Liver (tissue), 8 donors: ENCODE measurements at regions not wholly inside any gene's neighbourhood (a gene's known extent, or its start where the extent isn't known, plus 50 kb on each side); places are given as distances from the start of the nearest gene placed in this dataset.

ENCODE experiments used
- DNase-seq: peaks from one replicate; pipeline ENCODE4 v3.0.0-alpha.2; 2017; ENCODE audit warnings: low spot score
- H3K27ac ChIP-seq, 2 donors: one replicate each; pipeline ENCODE4 v1.7.0; 2013; ENCODE audit warnings: inconsistent platforms in 2 of 2, low read length in 2 of 2, control low read depth in 1 of 2, low read depth in 1 of 2, mild to moderate bottlenecking in 1 of 2
- H3K27me3 ChIP-seq, 4 donors: one replicate each; pipeline versions ENCODE4 v1.6.1 to v1.7.0; 2013; ENCODE audit warnings: low read length in 3 of 4, inconsistent platforms in 1 of 4, mild to moderate bottlenecking in 1 of 4, moderate library complexity in 1 of 4; ENCODE audit not compliant: control insufficient read depth in 4 of 4, insufficient read depth in 4 of 4
- H3K36me3 ChIP-seq, 4 donors: one replicate each; pipeline versions ENCODE4 v1.6.1 to v1.7.0; 2013; ENCODE audit warnings: low read length in 3 of 4, mild to moderate bottlenecking in 3 of 4, low read depth in 1 of 4, moderate library complexity in 1 of 4; ENCODE audit not compliant: control insufficient read depth in 4 of 4, insufficient read depth in 3 of 4
- H3K4me1 ChIP-seq, 4 donors: one replicate each; pipeline versions ENCODE4 v1.6.1 to v1.7.0; 2013; ENCODE audit warnings: low read length in 3 of 4, mild to moderate bottlenecking in 3 of 4, moderate library complexity in 1 of 4; ENCODE audit not compliant: control insufficient read depth in 4 of 4, insufficient read depth in 4 of 4
- H3K4me3 ChIP-seq, 3 donors: one replicate each; pipeline versions ENCODE4 v1.6.1 to v1.7.0; 2013; ENCODE audit warnings: low read length in 3 of 3, control low read depth in 1 of 3, low read depth in 1 of 3, mild to moderate bottlenecking in 1 of 3
- H3K9ac ChIP-seq, 2 donors: one replicate each; pipeline ENCODE4 v1.7.0; 2013; ENCODE audit warnings: low read length in 2 of 2, mild to moderate bottlenecking in 2 of 2, moderate library complexity in 2 of 2, control low read depth in 1 of 2, low read depth in 1 of 2
- H3K9me3 ChIP-seq, 4 donors: one replicate each; pipeline versions ENCODE4 v1.6.1 to v1.7.0; 2013; ENCODE audit warnings: low read length in 3 of 4; ENCODE audit not compliant: control insufficient read depth in 4 of 4
- CTCF ChIP-seq: fragments of 150-350 bp; IDR thresholded peaks from 2 replicates; pipeline ENCODE4 v1.5.1; 2017; ENCODE audit warnings: improper control_type of control experiment, low read depth, low read length; ENCODE audit not compliant: missing input control
- EGR1 ChIP-seq, 2 donors: IDR thresholded peaks; 2 replicates each; pipeline ENCODE4 v1.6.1; 2016 to 2018; ENCODE audit warnings: antibody characterized with exemption in 2 of 2, low read depth in 2 of 2
- FOXA1 ChIP-seq: IDR thresholded peaks from 2 replicates; pipeline ENCODE4 v1.6.1; 2016; ENCODE audit warnings: antibody characterized with exemption
- FOXA2 ChIP-seq: IDR thresholded peaks from 2 replicates; pipeline ENCODE4 v1.6.1; 2016; ENCODE audit warnings: antibody characterized with exemption
- GABPA ChIP-seq, 2 donors: IDR thresholded peaks in 1 of 2; conservative IDR thresholded peaks in 1 of 2; 2 replicates each; pipeline ENCODE4 v1.6.1; 2016; ENCODE audit warnings: antibody characterized with exemption in 2 of 2, mild to moderate bottlenecking in 1 of 2, moderate library complexity in 1 of 2
- HNF4A ChIP-seq, 2 donors: conservative IDR thresholded peaks; 2 replicates each; pipeline ENCODE4 v1.6.1; 2016; ENCODE audit warnings: antibody characterized with exemption in 2 of 2, mild to moderate bottlenecking in 2 of 2
- HNF4G ChIP-seq: IDR thresholded peaks from 2 replicates; pipeline ENCODE4 v1.6.1; 2016; ENCODE audit warnings: antibody characterized with exemption
- JUND ChIP-seq, 2 donors: IDR thresholded peaks; 2 replicates each; pipeline ENCODE4 v1.6.1; 2016; ENCODE audit warnings: antibody characterized with exemption in 2 of 2
- MAX ChIP-seq: IDR thresholded peaks from 2 replicates; pipeline ENCODE4 v1.6.1; 2016; ENCODE audit warnings: antibody characterized with exemption
- NR2F2 ChIP-seq: IDR thresholded peaks from 2 replicates; pipeline ENCODE4 v1.6.1; 2016; ENCODE audit warnings: antibody characterized with exemption
- RAD21 ChIP-seq, 2 donors: IDR thresholded peaks; 2 replicates each; pipeline ENCODE4 v1.6.1; 2016; ENCODE audit warnings: antibody characterized with exemption in 2 of 2, mild to moderate bottlenecking in 2 of 2
- RXRA ChIP-seq, 2 donors: IDR thresholded peaks; 2 replicates each; pipeline ENCODE4 v1.6.1; 2017 to 2018; ENCODE audit warnings: antibody characterized with exemption in 2 of 2, mild to moderate bottlenecking in 1 of 2
- SP1 ChIP-seq: IDR thresholded peaks from 2 replicates; pipeline ENCODE4 v1.6.1; 2018; ENCODE audit warnings: antibody characterized with exemption, mild to moderate bottlenecking
- TAF1 ChIP-seq: conservative IDR thresholded peaks from 2 replicates; pipeline ENCODE4 v1.6.1; 2016; ENCODE audit warnings: antibody characterized with exemption, mild to moderate bottlenecking
- YY1 ChIP-seq: IDR thresholded peaks from 2 replicates; pipeline ENCODE4 v1.6.1; 2016; ENCODE audit warnings: antibody characterized with exemption, mild to moderate bottlenecking
- ZBTB33 ChIP-seq: IDR thresholded peaks from 2 replicates; pipeline ENCODE4 v1.6.1; 2016; ENCODE audit warnings: antibody characterized with exemption
- WGBS: extraction: QIAGEN DNeasy Blood & Tissue Kit; methylation state at CpG from one replicate; pipeline ENCODE4 v1.1.7; 2013; 5-methylcytosine and 5-hydroxymethylcytosine counted together
- TF ChIP-seq, protein P1 (sequence below): IDR thresholded peaks from 2 replicates; pipeline ENCODE4 v1.6.1; 2016; ENCODE audit warnings: antibody characterized with exemption
- TF ChIP-seq, protein P2 (sequence below): IDR thresholded peaks from 2 replicates; pipeline ENCODE4 v1.6.1; 2016; ENCODE audit warnings: antibody characterized with exemption, mild to moderate bottlenecking
- donor health status: healthy.
- donor health status: healthy.
- donor health status: healthy.
- donor health status: healthy.
- donor health status: healthy.

DNA sequence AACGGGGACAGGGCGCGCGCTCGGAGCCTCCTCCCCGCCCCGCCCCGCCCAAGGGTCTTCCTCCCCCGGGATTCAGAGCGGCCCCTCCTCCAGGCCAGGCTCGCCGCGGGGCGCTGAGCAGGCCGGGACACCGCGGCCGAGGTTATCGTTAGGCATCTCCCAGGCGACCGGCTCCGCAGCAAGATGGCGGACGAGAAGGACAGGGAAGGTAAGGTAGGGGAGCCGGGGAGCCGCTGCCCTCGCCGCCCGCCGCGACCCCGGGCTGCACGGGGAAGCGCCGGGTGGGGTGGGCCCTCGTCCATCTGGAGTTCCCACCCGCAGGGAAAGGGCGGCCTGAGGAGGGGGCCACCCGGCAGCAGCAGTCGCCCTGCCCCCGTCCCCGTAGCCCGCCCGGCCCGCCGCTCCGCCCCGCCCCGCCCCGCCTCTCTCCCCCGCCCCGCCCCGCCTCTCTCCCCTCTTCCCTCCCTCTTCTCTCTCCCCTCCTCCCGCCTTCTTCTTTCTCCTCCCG, 105.9 kb upstream of the HNRNPU start:
- H3K9me3 ChIP-seq, result no peaks in the 10 kb centered on the region
- H3K4me1 ChIP-seq, result peaks cover 0 to 11% (median 2%) of the 10 kb centered on the region in 4 donors
- DNase-seq, result no peak
- TF ChIP-seq FOXA2 (no peak), NR2F2 (no peak), TAF1 (no peak), HNF4G (no peak), EGR1 (IDR thresholded peaks at IDR 0.05; ENCODE audit: low read depth in 2 of 2) (no peak), JUND (IDR thresholded peaks at IDR 0.05) (no peak), RAD21 (IDR thresholded peaks at IDR 0.05) (no peak), YY1 (no peak), CTCF (no peak), ZBTB33 (no peak), GABPA (IDR thresholded peaks at IDR 0.05 in 1 of 2, conservative IDR thresholded peaks at IDR 0.05 in 1 of 2) (no peak), FOXA1 (no peak), RXRA (IDR thresholded peaks at IDR 0.05) (no peak), HNF4A (conservative IDR thresholded peaks at IDR 0.05) (no peak), MAX (no peak), SP1 (no peak)
- TF ChIP-seq, protein P1, sequence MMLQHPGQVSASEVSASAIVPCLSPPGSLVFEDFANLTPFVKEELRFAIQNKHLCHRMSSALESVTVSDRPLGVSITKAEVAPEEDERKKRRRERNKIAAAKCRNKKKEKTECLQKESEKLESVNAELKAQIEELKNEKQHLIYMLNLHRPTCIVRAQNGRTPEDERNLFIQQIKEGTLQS, result no peak
- TF ChIP-seq, protein P2, sequence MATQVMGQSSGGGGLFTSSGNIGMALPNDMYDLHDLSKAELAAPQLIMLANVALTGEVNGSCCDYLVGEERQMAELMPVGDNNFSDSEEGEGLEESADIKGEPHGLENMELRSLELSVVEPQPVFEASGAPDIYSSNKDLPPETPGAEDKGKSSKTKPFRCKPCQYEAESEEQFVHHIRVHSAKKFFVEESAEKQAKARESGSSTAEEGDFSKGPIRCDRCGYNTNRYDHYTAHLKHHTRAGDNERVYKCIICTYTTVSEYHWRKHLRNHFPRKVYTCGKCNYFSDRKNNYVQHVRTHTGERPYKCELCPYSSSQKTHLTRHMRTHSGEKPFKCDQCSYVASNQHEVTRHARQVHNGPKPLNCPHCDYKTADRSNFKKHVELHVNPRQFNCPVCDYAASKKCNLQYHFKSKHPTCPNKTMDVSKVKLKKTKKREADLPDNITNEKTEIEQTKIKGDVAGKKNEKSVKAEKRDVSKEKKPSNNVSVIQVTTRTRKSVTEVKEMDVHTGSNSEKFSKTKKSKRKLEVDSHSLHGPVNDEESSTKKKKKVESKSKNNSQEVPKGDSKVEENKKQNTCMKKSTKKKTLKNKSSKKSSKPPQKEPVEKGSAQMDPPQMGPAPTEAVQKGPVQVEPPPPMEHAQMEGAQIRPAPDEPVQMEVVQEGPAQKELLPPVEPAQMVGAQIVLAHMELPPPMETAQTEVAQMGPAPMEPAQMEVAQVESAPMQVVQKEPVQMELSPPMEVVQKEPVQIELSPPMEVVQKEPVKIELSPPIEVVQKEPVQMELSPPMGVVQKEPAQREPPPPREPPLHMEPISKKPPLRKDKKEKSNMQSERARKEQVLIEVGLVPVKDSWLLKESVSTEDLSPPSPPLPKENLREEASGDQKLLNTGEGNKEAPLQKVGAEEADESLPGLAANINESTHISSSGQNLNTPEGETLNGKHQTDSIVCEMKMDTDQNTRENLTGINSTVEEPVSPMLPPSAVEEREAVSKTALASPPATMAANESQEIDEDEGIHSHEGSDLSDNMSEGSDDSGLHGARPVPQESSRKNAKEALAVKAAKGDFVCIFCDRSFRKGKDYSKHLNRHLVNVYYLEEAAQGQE, result no peak
- H3K4me3 ChIP-seq, result peak overlapping the region; percentile 30 to 84 (median 66)
- peak overlapping the region; percentile 99 to 100 for H3K27ac ChIP-seq
- H3K9ac ChIP-seq, result peak overlapping the region in 1 of 2 donors; percentile 72
- H3K27me3 ChIP-seq, result no peaks in the 10 kb centered on the region
- no peaks in the 10 kb centered on the region for H3K36me3 ChIP-seq
- WGBS, result under 1% methylated on average over 53 of the region's 55 CpGs
